T-helper 2 cell treated with Interferon-gamma antibody and Interleukin-4, amounts not matched to agents 100 ng/mL and 5 ng/mL, for 36 hours (primary cell): ENCODE measurements at regions not wholly inside any gene's neighbourhood (a gene's known extent, or its start where the extent isn't known, plus 50 kb on each side); places are given as distances from the start of the nearest gene placed in this dataset.
"Not testable (repeated sequence)": the region's sequence is repeated elsewhere in the genome, so short reads cannot be mapped to it uniquely, and the experiment has no call there.

Source experiments
- intact Hi-C: fragments of 100-400 bp; cut with micrococcal nuclease; formaldehyde crosslinking; loops from one replicate; pipeline ENCODE4 v1.15.1; 2023

- intact Hi-C loops, result no loop called here
These were observed 443.8 kb downstream of the SH3GL2 start for GRCh38 chr9:18022642-18023041.

- intact Hi-C loops, result no loop called here
These were observed 444.5 kb downstream of the SH3GL2 start for GRCh38 chr9:18023332-18023731.

- intact Hi-C loops, result no loop called here
These were observed 441.3 kb upstream of the ADAMTSL1 start for GRCh38 chr9:18032636-18033035.

- intact Hi-C loops, result no loop called here
These were observed 437.3 kb upstream of the ADAMTSL1 start for GRCh38 chr9:18036422-18037187.

- intact Hi-C loops, result no loop called here
These were observed 436.0 kb upstream of the ADAMTSL1 start for GRCh38 chr9:18037981-18038380.

GRCh38 chr9:18040327-18040726 lies 433.6 kb upstream of the ADAMTSL1 start:
- intact Hi-C loops, result no loop called here

GRCh38 chr9:18043978-18044377 lies 430.0 kb upstream of the ADAMTSL1 start:
- intact Hi-C loops, result no loop called here

- intact Hi-C loops, result no loop called here
These were observed 428.6 kb upstream of the ADAMTSL1 start for GRCh38 chr9:18045326-18045725.

- intact Hi-C loops, result no loop called here
These were observed 427.9 kb upstream of the ADAMTSL1 start for GRCh38 chr9:18046068-18046467.

GRCh38 chr9:18051638-18052037 lies 422.3 kb upstream of the ADAMTSL1 start:
- intact Hi-C loops, result no loop called here

- intact Hi-C loops, result no loop called here
These were observed 421.9 kb upstream of the ADAMTSL1 start for GRCh38 chr9:18052060-18052459.

GRCh38 chr9:18056269-18056992 lies 417.5 kb upstream of the ADAMTSL1 start:
- intact Hi-C loops, result no loop called here

GRCh38 chr9:18056993-18057369 lies 417.0 kb upstream of the ADAMTSL1 start:
- intact Hi-C loops, result no loop called here

- intact Hi-C loops, result no loop called here
These were observed 415.1 kb upstream of the ADAMTSL1 start for GRCh38 chr9:18058564-18059442.

- intact Hi-C loops, result no loop called here
These were observed 414.5 kb upstream of the ADAMTSL1 start for GRCh38 chr9:18059447-18059846.

- intact Hi-C loops, result no loop called here
These were observed 413.6 kb upstream of the ADAMTSL1 start for GRCh38 chr9:18060269-18060934.

GRCh38 chr9:18061332-18061731 lies 412.6 kb upstream of the ADAMTSL1 start:
- intact Hi-C loops, result no loop called here

GRCh38 chr9:18061856-18062255 lies 412.1 kb upstream of the ADAMTSL1 start:
- intact Hi-C loops, result no loop called here

- intact Hi-C loops, result no loop called here
These were observed 410.0 kb upstream of the ADAMTSL1 start for GRCh38 chr9:18063856-18064390.

- intact Hi-C loops, result not testable (repeated sequence)
These were observed 407.3 kb upstream of the ADAMTSL1 start for GRCh38 chr9:18066608-18067007.

GRCh38 chr9:18067548-18068120 lies 406.3 kb upstream of the ADAMTSL1 start:
- intact Hi-C loops, result no loop called here
